Tibial nerve (tissue), 3 donors: ENCODE measurements at regions not wholly inside any gene's neighbourhood (a gene's known extent, or its start where the extent isn't known, plus 50 kb on each side); places are given as distances from the start of the nearest gene placed in this dataset.

ENCODE experiments used
- CTCF ChIP-seq, 5 experiments: fragments of 200-600 bp in 3 of 5; fragments of 450-650 bp in 2 of 5; sonication (generic) in 3 of 5; IDR thresholded peaks; one replicate each; pipeline ENCODE4 v1.5.1; 2016 to 2019; ENCODE audit warnings: antibody characterized with exemption in 5 of 5, mild to moderate bottlenecking in 3 of 5, moderate library complexity in 2 of 5
- POLR2A ChIP-seq, 2 donors: fragments of 450-650 bp; IDR thresholded peaks; one replicate each; pipeline ENCODE4 v1.6.1; 2017; ENCODE audit warnings: antibody characterized with exemption in 2 of 2, mild to moderate bottlenecking in 2 of 2, moderate library complexity in 2 of 2

GRCh38 chr3:44030687-44031305, 210.9 kb upstream of the TOPAZ1 start:
- TF ChIP-seq CTCF (IDR thresholded peaks at IDR 0.05), result no peak
- no peak for TF ChIP-seq POLR2A (IDR thresholded peaks at IDR 0.05)
